Mucosa of stomach (tissue), 1 donor: ENCODE measurements at regions not wholly inside any gene's neighbourhood (a gene's known extent, or its start where the extent isn't known, plus 50 kb on each side); places are given as distances from the start of the nearest gene placed in this dataset.

Experiments
- H3K27me3 ChIP-seq: one replicate; pipeline ENCODE4 v1.7.0; 2013; ENCODE audit warnings: mild to moderate bottlenecking, low read length; ENCODE audit not compliant: control insufficient read depth, insufficient read depth
- H3K36me3 ChIP-seq: one replicate; pipeline ENCODE4 v1.7.0; 2013; ENCODE audit warnings: low read length; ENCODE audit not compliant: control insufficient read depth, insufficient read depth
- H3K4me1 ChIP-seq: one replicate; pipeline ENCODE4 v1.7.0; 2013; ENCODE audit warnings: mild to moderate bottlenecking, low read length; ENCODE audit not compliant: control insufficient read depth, insufficient read depth
- H3K4me3 ChIP-seq: one replicate; pipeline ENCODE4 v1.7.0; 2013; ENCODE audit warnings: low read length
- H3K9ac ChIP-seq: one replicate; pipeline ENCODE4 v1.7.0; 2013; ENCODE audit warnings: mild to moderate bottlenecking, low read length, moderate library complexity
- H3K9me3 ChIP-seq: one replicate; pipeline ENCODE4 v1.7.0; 2013; ENCODE audit warnings: mild to moderate bottlenecking, low read length, moderate library complexity; ENCODE audit not compliant: control insufficient read depth
- donor health status: Pancreatic carcinoma.

DNA sequence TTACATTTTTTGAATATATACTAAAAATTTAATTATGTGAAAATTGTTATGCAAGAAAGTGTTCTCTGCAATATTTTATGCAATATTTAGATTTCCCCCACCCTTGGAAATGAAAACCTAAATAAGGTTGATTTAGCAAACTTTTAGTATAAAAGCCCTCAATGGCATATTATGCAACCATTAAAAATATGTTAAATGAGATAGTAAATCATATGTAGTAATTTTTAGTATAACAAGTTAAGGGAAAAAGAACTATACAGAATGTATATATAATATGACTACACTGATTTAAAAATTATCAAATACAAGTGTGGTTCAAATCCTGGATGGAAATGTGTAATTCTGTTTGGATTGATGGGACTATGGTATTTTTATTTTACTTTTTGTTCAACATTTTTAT lies 116.9 kb upstream of the MEF2C start:
- Histone ChIP-seq H3K27me3 (no peaks in the 10 kb centered on the region), H3K9ac (no peak overlapping the region), H3K4me3 (no peak overlapping the region), H3K9me3 (no peaks in the 10 kb centered on the region), H3K36me3 (no peaks in the 10 kb centered on the region), H3K4me1 (no peaks in the 10 kb centered on the region)

DNA sequence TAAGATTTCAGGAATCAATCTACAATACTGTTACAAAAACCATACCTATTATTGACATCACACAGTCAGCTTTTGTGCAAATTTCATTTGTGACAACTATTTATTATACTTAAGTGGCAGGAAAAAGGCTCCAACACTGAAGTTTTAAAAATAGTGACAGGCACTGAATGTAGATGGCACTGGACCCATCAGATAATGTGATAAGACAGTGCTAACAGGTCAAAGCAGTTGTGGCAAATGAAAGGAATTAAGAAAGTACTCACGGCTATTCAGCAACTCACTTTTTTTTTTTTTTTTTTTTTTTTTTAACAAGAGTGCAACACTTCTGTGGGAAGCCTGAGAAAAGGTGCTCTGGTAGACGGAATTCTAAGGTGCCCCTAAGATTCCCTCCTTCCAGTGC lies 115.0 kb upstream of the MEF2C start:
- Histone ChIP-seq H3K4me1 (no peaks in the 10 kb centered on the region), H3K4me3 (no peak overlapping the region), H3K27me3 (no peaks in the 10 kb centered on the region), H3K9me3 (no peaks in the 10 kb centered on the region), H3K9ac (no peak overlapping the region), H3K36me3 (no peaks in the 10 kb centered on the region)

DNA sequence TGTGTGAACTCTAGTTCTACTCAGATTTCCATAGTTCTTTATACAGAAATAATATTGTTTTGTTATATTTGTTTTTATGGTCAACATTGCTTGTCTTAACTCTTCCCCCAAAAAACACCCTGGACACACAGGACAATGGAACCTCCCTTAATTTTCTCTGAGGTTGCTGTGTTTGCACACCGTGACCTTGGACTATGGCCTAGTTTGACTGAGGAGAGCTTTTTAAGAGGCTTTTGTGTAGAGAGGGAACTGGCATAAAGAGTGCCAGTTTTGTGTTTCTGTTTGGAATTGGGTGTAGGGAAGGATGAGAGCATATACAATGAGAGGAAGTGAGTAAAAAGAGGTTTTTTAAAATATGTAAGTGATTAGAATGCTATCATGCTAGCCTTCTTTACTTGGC lies 101.1 kb upstream of the MEF2C start:
- no peaks in the 10 kb centered on the region for H3K9me3 ChIP-seq
- no peaks in the 10 kb centered on the region for H3K36me3 ChIP-seq
- H3K4me3 ChIP-seq: no peak overlapping the region
- H3K27me3 ChIP-seq: no peaks in the 10 kb centered on the region
- no peaks in the 10 kb centered on the region for H3K4me1 ChIP-seq
- H3K9ac ChIP-seq: no peak overlapping the region

DNA sequence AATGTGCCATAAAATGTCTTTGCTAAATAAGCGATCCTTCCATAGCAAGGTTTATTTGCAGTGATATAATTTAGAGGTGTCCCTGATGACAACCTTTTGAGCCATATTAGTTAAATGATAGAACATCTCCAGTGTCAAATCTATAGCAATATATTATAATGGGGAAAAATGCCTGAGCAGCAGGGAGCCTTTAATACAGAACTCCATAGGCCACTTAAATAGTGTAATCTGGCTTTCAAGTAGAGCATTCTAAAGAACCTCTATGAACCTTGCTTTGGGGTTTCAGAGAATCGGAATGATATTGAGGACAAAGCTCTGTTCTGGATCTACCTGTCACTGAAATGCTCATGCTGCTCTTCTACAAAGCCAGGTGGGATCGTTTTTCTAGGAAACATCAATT lies 96.7 kb upstream of the MEF2C start:
- Histone ChIP-seq H3K27me3 (no peaks in the 10 kb centered on the region), H3K36me3 (no peaks in the 10 kb centered on the region), H3K4me3 (no peak overlapping the region), H3K9ac (no peak overlapping the region), H3K4me1 (no peaks in the 10 kb centered on the region), H3K9me3 (no peaks in the 10 kb centered on the region)

DNA sequence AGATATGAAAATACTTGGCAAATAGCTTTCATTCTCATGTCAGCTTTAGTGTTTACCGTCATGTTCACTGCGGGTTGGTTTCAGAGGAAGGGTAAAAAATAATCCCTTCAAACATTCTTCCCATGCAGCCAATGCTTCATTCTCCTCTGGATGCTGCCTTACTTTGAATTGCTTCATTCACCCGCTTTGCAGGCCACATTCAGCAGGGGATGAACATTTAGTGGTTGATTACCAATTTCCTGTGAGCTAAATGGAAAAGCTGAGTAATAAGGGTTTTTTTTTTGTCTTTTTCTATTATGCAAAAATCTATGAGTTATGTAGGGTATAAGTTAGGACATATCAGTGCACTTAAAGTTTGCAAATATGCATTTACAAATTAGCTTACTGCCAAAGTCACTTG lies 96.3 kb upstream of the MEF2C start:
- Histone ChIP-seq H3K36me3 (no peaks in the 10 kb centered on the region), H3K4me3 (no peak overlapping the region), H3K27me3 (no peaks in the 10 kb centered on the region), H3K4me1 (no peaks in the 10 kb centered on the region), H3K9me3 (no peaks in the 10 kb centered on the region), H3K9ac (no peak overlapping the region)

DNA sequence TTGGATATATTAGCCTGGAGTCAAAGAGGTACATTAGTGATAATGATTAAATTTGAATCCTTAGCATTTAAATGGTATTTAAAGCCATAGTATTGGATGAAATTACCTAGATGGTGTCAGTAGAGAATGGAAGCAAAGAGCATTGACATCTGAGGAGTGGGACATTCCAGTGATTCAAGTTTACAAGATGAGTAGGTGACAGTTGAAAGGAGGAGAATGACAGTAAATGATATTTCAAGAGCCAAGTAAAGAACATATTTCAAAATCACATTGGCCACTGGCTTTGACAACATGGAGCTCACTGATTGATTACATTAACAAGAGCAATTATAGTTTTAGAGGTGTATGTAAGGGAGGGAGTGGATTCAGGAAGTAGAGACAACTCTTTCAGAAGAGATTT lies 93.9 kb upstream of the MEF2C start:
- no peaks in the 10 kb centered on the region for H3K4me1 ChIP-seq
- H3K36me3 ChIP-seq: no peaks in the 10 kb centered on the region
- no peaks in the 10 kb centered on the region for H3K27me3 ChIP-seq
- H3K4me3 ChIP-seq: no peak overlapping the region
- H3K9ac ChIP-seq: no peak overlapping the region
- no peaks in the 10 kb centered on the region for H3K9me3 ChIP-seq

DNA sequence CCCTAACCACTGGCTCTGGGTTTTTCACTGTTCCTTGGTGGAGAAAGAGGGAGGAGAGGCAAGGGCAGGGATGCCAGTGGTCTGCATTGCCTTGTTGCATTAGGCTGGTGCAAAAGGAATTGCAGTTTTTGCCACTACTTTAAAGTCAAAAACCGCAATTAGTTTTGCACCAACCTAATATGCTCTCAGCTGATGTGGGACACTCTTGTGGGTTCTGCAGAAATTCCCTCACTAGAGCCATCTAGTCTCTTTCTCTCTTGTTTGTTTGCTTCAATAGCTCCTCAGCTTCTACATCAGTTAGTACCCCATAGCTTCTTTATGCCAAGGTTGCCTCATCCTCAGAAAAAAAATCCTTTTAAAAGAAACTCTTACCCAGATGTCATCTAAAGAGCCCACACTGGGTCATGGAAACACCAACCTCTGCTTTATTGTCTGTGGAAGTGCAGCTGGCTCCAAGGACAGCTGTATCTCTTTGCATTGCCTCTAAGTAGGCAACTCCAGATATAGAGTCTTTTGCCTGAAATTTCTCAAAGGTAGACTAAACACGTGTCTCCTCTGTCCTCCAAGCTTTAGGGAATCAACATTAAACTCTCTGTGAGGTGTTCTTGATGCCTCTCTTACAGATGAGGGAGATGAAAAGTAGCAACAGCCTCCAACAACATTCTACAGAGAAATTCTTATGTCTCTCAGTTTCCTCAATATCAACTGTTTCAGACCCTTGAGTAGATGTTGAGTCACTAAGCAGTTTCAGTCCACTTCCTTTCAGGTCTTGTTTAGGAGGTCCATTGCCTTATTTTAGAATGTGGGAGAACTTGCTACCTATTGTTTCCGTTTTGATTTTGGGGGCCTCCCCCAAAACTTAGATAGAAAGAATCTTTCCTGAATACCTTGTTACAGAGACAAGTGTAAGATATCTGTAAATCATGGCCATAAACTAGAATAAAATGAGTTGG lies 84.9 kb upstream of the MEF2C start:
- no peaks in the 10 kb centered on the region for H3K36me3 ChIP-seq
- H3K4me1 ChIP-seq: no peaks in the 10 kb centered on the region
- no peak overlapping the region for H3K4me3 ChIP-seq
- no peaks in the 10 kb centered on the region for H3K9me3 ChIP-seq
- H3K27me3 ChIP-seq: no peaks in the 10 kb centered on the region
- H3K9ac ChIP-seq: no peak overlapping the region

DNA sequence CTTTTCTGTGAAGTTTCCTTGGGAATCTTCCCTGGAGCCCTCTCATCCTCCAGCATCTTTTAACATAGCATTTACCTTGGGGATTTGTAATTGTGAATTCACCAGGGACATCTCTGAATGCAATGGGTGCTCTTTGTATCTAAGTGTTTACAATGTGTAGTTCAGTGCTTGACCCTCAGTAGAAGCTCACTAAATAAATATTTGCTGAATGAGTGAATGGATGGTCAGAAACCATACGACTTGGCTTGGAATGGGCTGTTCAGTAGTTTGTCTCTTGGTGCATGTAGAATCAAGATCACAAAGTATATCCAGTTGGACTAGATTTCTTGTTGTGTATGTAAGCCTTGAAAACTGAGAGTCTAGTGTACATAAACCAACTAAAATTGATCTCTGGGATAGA lies 81.8 kb upstream of the MEF2C start:
- Histone ChIP-seq H3K9ac (no peak overlapping the region), H3K27me3 (no peaks in the 10 kb centered on the region), H3K4me3 (no peak overlapping the region), H3K4me1 (no peaks in the 10 kb centered on the region), H3K36me3 (no peaks in the 10 kb centered on the region), H3K9me3 (no peaks in the 10 kb centered on the region)

DNA sequence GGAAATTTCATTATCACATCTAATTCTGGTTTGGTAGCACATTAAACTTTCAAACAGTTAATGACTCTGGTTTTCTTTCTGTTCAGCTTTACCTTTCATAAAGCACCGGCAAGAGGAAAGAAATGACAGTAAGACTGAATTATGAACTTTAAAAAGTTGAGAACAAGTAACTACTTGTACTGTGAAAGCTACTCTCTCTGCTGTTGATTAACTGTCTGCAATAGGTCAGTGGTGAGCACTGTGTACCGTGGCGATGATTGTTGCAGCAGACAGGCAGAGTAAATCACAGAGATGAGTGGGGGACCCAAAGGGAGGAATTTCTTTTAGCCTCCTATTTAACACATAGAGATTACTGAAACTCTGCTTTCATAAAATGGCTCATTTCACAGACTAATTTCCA lies 74.0 kb upstream of the MEF2C start:
- Histone ChIP-seq H3K9ac (no peak overlapping the region), H3K4me3 (no peak overlapping the region), H3K36me3 (no peaks in the 10 kb centered on the region), H3K4me1 (no peaks in the 10 kb centered on the region), H3K27me3 (no peaks in the 10 kb centered on the region), H3K9me3 (no peaks in the 10 kb centered on the region)

DNA sequence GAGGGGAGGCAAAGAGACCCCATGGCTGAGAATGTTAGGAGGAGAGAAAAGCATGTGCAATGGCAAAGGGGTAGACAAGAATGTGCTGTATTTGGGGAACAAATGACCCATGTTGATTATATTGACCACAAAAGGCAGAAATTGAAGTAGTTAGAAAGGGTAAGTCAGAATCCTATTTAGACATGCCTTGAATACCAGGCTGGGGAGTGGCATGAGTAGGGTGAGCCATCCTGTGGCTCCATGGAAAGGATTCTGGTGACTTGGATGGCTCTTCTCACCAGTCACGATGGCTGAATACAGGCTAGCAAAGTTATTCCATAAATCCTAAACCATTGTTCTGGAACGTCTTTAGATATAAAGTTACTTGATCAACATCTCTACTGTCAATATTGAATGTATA lies 73.4 kb upstream of the MEF2C start:
- Histone ChIP-seq H3K9me3 (no peaks in the 10 kb centered on the region), H3K27me3 (no peaks in the 10 kb centered on the region), H3K36me3 (no peaks in the 10 kb centered on the region)

DNA sequence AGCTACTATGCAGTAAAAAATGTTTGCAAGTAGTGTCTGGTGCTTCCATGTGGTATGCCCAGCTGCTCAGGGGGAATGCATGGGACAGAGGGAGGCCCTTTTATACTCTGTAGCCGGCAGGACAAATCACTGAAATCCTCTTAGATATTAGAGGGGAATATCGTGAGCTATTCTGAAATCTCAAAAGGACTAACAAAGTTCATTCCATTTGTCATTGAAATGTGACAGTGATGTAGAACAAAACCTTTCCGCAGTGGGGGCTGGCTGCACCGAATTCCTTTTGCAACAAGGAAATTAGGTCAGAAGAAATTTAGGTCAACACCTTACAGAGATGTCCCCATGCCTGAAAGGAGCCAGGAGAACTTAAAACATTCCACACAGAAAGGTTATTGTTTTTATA lies 72.4 kb upstream of the MEF2C start:
- Histone ChIP-seq H3K9ac (no peak overlapping the region), H3K9me3 (no peaks in the 10 kb centered on the region), H3K4me3 (no peak overlapping the region), H3K36me3 (no peaks in the 10 kb centered on the region), H3K27me3 (no peaks in the 10 kb centered on the region), H3K4me1 (no peaks in the 10 kb centered on the region)

More for the DNA sequence above, 73.4 kb upstream of the MEF2C start:
- no peak overlapping the region for H3K9ac ChIP-seq
- H3K4me3 ChIP-seq: no peak overlapping the region
- no peaks in the 10 kb centered on the region for H3K4me1 ChIP-seq

DNA sequence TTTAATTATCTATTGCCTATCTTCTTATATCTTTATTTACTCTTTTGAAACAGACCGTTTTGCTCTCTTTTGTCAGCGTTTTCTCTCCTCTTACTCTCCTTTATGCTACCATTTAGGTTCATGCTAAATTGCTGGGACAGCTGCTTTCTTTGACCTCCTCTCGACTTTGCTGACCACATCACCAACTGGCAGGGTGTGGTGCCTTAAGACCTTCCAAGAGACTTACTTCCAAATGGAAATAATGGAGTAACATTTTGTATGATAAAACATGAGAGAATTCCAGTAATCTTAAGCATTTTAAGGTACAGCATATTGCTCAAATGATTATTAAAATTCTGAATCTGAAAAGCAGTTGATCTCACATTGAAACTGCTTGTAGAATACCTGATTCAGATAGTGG lies 71.5 kb upstream of the MEF2C start:
- H3K4me3 ChIP-seq: no peak overlapping the region
- no peaks in the 10 kb centered on the region for H3K36me3 ChIP-seq
- H3K4me1 ChIP-seq: no peaks in the 10 kb centered on the region
- H3K27me3 ChIP-seq: no peaks in the 10 kb centered on the region
- H3K9ac ChIP-seq: no peak overlapping the region
- H3K9me3 ChIP-seq: no peaks in the 10 kb centered on the region
